Calu3 (cell line): ENCODE measurements at regions not wholly inside any gene's neighbourhood (a gene's known extent, or its start where the extent isn't known, plus 50 kb on each side); places are given as distances from the start of the nearest gene placed in this dataset.
"Not testable (repeated sequence)": the region's sequence is repeated elsewhere in the genome, so short reads cannot be mapped to it uniquely, and the experiment has no call there.

Experiments used
- BruUV-seq: library from RNA; stranded (reverse); fragments of 400-500 nt; replicated peaks from 2 replicates; lab custom pipeline; 2021; lab: Mats Ljungman, UMichigan
- CTCF ChIA-PET: fragments of 300-600 bp; sonication (Branson Sonifier 250); formaldehyde crosslinking; loops from one replicate; lab custom pipeline; 2022; ENCODE audit warnings: antibody characterized with exemption; lab: Charles Lee
- DNase-seq: peaks from one replicate; pipeline ENCODE4 v3.0.0; 2022
- H3K27ac Mint-ChIP-seq: one replicate; pipeline ENCODE4 v1.8.0; 2022; ENCODE audit warnings: mixed read lengths; ENCODE audit not compliant: unreplicated experiment
- H3K27me3 Mint-ChIP-seq: one replicate; pipeline ENCODE4 v1.8.0; 2022; ENCODE audit warnings: mixed read lengths; ENCODE audit not compliant: unreplicated experiment
- H3K36me3 Mint-ChIP-seq: one replicate; pipeline ENCODE4 v1.8.0; 2022; ENCODE audit warnings: mild to moderate bottlenecking, moderate library complexity, mixed read lengths; ENCODE audit not compliant: insufficient read depth, unreplicated experiment
- H3K4me1 Mint-ChIP-seq: one replicate; pipeline ENCODE4 v1.8.0; 2022; ENCODE audit warnings: mild to moderate bottlenecking, low read depth, mixed read lengths; ENCODE audit not compliant: unreplicated experiment
- H3K4me3 Mint-ChIP-seq: one replicate; pipeline ENCODE4 v1.8.0; 2022; ENCODE audit warnings: mild to moderate bottlenecking, low read depth, moderate library complexity, mixed read lengths; ENCODE audit not compliant: unreplicated experiment
- H3K9me3 Mint-ChIP-seq: one replicate; pipeline ENCODE4 v1.8.0; 2022; ENCODE audit warnings: low read depth, mixed read lengths; ENCODE audit not compliant: unreplicated experiment
- CTCF ChIP-seq: fragments of 200-600 bp; IDR thresholded peaks from one replicate; pipeline ENCODE4 v1.8.0; 2022; ENCODE audit warnings: antibody characterized with exemption; ENCODE audit not compliant: unreplicated experiment
- intact Hi-C: fragments of 100-400 bp; cut with micrococcal nuclease; formaldehyde crosslinking; loops from one replicate; pipeline ENCODE4 v1.10.0; 2022; ENCODE audit not compliant: unreplicated experiment

- no TSS peak for BruUV-seq
- CTCF ChIA-PET: no interaction called here
- Mint-ChIP-seq H3K9me3 (no peaks in the 10 kb centered on the region), H3K4me3 (no peak overlapping the region), H3K4me1 (no peaks in the 10 kb centered on the region), H3K27ac (no peak overlapping the region), H3K27me3 (peaks cover 17% of the 10 kb centered on the region), H3K36me3 (no peaks in the 10 kb centered on the region)
- intact Hi-C loops: no loop called here
- no peak for TF ChIP-seq CTCF
- DNase-seq: no peak
Observed at GRCh38 chr16:73106329-73107034, 58.6 kb upstream of the ZFHX3 start.

DNA sequence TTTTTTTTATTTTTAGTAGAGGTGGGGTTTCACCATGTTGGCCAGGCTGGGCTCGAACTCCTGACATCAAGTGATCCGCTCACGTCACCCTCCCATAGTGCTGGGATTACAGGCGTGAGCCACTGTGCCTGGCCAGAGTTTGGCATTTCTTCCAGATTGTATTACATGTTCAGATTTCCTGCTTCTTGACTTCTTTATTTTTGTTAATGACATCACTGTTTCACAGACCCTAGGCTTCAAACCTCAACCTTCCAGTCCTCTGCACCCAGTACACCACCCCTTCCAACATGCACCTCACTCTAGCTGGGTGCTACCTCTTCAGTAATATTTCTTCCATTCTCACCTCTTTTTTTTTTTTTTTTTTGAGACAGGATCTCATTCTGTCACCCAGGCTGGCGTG is 53.6 kb upstream of the ZFHX3 start:
- Mint-ChIP-seq H3K36me3 (no peaks in the 10 kb centered on the region), H3K27me3 (peaks cover 51% of the 10 kb centered on the region), H3K9me3 (no peaks in the 10 kb centered on the region), H3K4me1 (no peaks in the 10 kb centered on the region), H3K27ac (no peak overlapping the region), H3K4me3 (no peak overlapping the region)
- no TSS peak for BruUV-seq
- intact Hi-C loops: no loop called here
- DNase-seq: no peak
- CTCF ChIA-PET: no interaction called here
- no peak for TF ChIP-seq CTCF

DNA sequence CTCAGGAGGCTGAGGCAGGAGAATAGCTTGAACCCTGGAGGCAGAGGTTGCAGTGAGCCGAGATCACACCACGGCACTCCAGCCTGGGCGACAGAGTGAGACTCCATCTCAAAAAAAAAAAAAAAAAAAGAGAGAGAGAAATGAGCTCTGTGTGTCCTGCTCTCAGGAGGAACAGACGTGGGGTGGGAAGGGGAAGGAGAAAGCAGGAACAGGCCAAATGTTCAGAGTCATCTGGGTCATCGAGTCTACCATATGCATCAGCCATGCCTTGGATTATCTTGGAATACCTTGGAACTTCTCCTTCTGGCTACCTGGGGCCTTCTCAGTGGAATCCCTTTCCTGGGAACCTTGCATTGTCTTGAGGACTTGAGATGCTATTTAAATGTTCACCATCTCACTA is 51.7 kb upstream of the ZFHX3 start:
- H3K36me3 Mint-ChIP-seq, BruUV-seq, DNase-seq, H3K27ac Mint-ChIP-seq, intact Hi-C loops, H3K9me3 Mint-ChIP-seq, H3K4me3 Mint-ChIP-seq: not testable (repeated sequence)
- CTCF ChIA-PET: interaction anchor here (0.7 kb wide), 1 partner anchor 139 kb away, joined by 3 read pairs; no protein-coding TSS in a partner anchor
- Mint-ChIP-seq H3K4me1 (peaks cover 11% of the 10 kb centered on the region), H3K27me3 (peaks cover 67% of the 10 kb centered on the region)
